HG02884 (cell line): ENCODE measurements at regions not wholly inside any gene's neighbourhood (a gene's known extent, or its start where the extent isn't known, plus 50 kb on each side); places are given as distances from the start of the nearest gene placed in this dataset.
A peak's percentile ranks its signal among the peaks of the same experiment; 100 is the strongest.

Experiments used
- ATAC-seq: cut with Tn5 transposase; IDR thresholded peaks from one replicate; pipeline ENCODE4 v1.9.1; 2021; ENCODE audit warnings: mild to moderate bottlenecking, moderate library complexity; ENCODE audit not compliant: unreplicated experiment

DNA sequence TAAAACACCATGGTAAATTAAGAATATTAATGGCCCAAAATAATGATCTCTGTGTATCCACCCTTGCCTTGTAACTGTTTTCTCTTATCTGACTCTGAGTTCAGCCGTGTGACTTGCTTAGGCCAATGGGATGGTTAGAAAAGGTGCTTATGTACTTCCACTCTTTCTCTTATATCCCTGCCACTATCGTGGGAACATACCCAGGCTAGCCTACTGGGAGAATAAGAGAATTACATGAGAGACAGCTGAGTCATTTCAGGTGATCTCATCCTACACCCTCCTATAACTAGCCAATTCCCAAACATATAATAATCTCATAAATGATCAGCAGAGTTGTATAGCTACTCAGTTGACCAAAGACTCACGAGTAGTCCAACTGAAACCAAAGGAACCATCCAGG, 98.3 kb upstream of the ABI3BP start:
- ATAC-seq, result no peak

DNA sequence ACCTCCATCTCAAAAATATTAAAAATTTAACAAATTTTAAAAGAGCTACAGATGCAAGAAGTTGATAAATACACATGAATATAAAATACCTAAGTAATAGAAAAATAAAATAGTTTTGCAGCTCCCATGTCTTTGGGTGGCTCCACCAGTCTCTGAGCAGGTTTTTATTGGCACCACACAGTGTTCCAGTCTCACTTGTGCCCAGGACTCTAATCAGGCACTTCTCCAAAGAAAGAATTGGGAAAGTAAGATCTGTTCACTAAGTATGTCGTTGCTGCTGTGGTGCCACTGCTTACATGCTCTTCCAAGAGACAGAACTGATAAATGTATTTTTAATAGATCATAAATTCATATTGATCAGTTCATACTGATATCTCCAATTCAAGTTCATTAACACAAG, 92.5 kb upstream of the ABI3BP start:
- no peak for ATAC-seq

DNA sequence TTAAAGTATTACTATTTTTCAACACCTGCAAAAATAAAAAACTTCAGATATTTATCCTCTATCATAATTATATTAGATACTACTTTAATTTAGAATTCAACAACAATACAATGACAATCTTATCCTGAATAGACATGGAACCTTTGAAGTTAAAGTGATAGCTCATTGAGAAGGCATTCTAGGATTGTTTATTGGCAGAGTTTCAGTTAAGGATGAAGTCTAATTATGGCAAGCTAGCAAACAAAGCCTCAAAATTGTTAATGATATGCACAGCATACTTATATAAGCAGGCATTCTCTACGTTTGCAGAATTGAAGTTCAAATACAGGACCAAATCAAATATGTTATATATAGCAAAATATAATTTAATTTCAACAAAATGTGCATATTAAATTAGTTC, 91.2 kb upstream of the ABI3BP start:
- ATAC-seq, result no peak

DNA sequence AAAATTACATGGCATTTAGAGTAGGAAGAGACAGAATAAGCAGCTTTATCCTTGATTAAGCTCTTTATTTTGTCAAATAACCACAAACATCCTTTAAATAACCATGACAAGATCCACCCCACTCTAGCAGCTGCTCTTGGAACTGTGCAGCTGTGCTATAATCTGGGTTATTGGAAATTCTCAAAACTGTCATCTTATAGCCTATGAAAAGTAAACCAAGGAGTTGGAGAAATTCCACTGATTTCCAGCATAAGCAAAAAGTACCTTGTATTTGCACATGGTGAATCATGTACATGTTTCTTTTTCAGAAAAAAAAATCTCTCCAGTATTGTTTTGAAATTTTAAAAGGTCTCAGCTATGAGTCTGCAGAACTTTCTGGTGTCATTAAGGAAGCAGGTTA, 88.8 kb upstream of the ABI3BP start:
- no peak for ATAC-seq

DNA sequence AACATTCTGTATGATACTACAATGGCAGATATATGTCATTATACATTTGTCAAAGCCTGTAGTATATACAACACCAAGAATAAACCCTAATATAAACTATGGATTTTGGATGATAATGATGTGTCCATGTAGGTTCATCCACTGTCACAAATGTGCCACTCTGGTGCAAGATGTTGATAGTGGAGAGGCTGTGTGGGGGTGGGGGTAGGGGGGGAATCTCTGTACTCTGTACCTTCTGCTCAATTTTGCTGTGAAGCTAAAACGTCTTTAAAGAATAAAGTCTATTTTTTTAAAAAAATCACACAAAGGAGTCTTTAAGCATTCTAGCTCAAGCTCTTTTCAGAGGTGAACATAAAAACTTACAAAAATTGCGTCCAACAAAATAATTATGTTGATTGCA, 88.2 kb upstream of the ABI3BP start:
- ATAC-seq, result no peak

DNA sequence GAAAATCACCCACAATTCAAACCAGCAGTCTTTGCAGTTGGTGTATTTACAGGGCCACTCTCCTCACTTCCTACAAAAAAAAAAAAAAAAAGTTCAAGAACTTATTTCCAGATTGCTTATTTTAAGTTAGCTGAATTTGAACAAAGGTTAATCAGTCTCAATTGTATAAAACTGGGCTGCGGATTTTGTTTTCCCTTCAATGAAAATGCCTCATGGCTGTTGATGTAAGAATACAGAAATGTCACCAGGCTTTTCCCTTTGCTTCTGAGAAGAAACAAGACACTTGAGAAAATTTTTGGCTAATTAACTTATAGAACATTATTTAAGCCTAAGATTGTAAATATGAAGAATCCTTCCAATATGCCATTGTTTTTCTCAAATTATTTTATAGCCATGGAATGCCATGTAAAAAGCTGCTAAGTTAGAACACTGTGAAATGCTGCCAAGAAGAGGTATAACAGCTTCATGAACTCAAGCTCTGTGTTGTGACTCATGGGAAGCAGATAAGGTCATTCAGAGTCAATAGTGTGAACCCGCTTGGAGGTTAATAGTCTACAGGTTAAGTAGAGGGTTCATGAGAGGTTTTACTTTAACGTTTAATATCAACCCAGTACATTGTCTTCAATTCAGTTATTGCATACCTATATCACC, 84.3 kb upstream of the ABI3BP start:
- ATAC-seq, result no peak

DNA sequence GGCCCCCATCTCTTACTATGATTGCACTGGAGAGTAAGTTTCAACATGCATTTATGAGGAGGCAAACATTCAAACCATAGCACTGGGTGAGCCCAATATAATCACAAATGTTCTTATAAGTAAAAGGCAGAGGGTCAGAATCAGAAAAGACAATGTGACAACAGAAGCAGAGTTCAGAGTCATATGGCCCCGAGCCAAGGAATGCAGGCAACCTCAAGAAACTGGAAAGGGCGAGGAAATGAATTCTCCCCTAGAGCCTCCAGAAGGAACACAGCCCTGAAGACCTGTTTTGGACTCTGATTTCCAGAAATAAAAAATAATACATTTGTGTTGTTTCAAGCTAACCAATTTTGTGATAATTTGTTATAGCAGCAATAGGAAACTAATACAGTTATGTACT, 81.3 kb upstream of the ABI3BP start:
- ATAC-seq, result no peak

DNA sequence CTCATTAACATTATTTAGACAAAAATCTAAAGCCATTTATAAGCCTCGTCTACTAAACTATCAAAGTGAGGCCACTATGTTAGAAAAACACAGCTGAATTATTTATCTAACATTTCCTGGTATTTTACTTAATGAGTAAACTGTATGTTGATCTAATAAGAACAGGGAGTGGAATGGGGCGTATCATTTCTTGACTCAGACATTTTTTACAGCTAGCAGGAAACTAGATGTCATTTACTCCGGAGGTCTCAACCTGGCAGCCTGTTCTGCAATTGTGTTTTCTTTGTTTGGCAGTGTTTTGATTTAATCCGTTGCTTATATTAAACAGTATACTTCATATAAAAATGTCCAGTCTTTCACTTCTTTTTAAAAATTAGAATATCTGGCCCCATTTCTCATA, 79.1 kb upstream of the ABI3BP start:
- no peak for ATAC-seq

DNA sequence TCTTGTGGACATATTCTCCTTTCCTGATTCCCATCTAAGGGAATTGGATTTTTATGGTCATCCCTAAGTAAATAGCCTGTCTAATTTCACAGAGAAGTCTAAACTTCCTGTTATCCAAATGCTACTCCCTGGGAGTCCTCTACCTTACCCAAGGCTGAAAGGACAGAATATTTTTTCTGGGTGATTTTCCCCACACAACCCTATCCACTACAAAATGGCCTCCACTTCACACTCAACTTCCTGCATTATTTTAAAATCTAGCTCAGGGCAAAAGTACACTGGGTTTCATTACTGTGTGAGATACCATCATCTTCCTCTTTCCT, 77.5 kb upstream of the ABI3BP start:
- ATAC-seq, result no peak

DNA sequence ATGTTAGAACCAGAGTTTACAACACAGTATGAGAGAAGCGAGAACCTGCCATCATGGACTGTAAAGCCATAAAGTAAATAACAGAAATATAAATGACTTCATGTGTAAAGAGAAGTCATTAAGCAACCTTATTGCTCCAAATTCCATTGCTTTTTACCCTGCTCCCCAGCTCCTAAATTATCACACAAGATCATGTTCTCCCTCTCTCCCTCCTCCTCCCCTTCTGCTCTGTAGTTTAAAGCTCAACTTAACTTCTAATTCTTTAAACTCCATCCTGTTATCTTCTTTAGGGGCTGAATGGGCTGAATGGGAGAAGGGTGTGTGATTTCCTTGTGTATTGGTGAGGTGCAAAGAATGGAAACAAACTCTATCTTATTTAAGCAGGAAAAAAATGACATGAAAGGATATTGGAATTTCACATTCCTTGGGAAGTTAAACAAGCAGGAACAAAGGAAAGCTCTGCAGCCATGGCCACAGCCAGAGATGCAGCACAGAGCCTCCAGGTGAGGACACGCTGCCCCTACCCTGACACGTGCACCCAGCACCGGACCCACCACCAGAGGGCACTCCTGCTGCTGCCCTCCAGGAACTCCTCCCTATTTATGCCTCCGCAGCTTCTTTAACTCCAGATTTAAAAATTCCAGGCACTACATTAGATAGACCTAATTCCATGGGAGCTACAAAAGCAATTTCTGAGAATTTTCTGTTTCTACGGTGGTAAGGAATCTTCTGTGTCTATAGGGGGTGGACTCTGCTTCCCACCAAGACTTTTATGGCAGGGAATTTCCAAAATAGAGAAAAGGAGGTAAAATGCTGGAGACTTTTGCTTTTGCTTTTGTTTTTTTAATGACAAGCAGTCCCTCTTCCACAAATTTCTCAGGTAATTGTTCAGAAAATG, 76.9 kb upstream of the ABI3BP start:
- ATAC-seq, result peak; percentile 76

DNA sequence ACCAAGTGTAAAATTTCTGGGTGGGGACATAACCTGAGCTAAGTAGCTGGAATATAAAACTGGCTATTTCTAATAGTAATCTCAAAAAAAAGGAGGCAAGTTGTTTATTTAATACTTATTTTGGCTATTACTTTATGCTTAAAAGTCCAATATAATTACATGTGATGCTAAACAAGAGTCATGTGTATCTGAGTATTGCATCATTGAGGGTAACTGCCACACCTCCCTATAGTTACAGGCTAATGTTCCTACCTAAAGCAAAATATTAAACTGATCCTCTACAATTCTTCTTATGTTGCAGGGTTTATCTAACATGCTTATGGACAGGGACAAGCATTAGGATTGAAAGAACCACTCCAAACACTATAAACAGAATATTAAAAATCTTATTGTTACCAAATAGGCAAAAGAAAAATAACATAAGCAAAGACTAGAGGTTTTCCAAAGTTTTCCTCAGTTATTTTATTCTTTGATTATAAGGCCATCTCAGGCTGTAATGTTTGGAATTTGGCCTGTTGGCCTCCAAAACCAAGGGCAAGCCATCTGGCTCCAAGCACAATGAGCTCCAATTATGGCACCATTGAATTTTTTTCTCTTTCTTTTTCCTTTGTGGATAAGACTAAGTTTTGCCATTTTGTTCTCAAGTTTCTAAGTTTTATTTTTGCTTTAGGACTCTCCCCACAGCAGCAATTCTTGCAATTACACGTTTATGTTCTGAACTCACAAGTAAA, 75.8 kb upstream of the ABI3BP start:
- no peak for ATAC-seq

DNA sequence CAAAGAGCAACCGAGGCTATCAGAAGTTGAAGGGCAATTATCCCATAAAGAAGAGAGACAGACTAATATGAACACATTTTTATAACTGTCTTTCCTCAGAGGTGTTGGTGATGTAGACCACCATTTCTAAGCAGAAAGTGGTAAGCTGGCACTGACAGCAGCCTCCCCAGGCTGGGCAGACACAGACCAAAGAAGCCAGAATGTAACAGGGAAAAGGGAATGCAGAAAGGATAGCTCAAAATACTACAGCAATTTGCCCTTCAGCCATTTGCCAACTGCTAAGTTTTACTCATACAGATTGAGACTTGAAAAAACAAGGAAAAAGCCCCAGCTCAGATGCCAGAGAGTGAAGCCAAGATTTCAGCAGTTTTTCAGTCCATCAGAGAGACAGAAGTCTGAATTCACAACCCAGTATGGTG, 73.5 kb upstream of the ABI3BP start:
- no peak for ATAC-seq

DNA sequence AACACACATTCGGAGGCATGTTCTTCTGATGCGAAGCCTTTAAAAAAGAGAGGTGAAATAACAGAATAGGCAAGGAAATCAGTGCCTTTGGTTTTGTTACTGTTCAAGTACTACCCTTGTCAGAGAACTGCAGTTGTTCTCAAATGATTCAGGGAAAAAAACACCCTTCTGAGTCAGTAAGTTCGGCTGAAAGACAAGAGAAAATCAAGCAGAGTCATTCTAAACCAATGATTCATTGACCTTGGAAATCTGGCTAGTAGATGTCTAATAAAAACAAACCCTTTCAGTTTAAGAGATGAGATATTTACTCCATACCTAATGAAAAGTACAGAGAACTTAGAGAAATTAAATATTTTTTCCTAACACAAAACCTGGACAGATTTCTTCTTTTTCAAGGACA, 72.7 kb upstream of the ABI3BP start:
- no peak for ATAC-seq

DNA sequence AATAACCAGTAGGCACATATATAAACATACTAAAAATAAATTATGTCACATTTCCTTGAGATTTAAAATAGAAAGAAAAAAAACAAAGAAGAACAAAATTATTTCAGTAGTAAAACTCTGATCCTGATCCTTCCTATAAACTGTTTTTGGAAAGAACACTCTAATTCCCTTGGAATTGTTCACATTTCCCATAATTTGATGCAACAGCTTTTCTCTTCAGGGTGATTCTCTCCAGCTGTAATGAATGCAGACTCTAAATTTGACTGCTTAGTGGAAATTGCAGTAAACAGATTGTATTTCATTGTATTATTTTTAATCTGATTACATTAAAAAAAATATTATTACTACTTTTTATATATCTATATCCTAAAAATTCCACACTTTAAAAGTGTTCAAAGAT, 70.2 kb upstream of the ABI3BP start:
- no peak for ATAC-seq

DNA sequence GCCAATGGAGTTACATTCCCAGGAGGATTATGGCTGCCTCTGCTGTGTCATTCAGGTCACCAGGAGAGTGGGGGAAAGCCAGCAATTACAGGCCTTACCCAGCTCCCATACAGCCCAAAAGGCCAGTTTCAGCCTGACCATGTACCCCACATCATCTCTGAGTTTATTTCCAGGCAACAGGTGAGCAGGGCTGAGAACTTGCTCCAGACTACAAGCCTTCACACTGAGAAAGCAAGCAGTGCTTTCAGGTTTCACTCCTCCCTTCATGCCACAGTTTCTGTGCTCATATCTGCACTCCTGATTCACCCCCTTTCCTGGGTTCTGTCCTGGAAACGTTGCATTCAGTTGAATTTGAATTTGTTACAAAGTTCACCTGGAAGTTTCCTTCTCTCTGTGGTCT, 68.1 kb upstream of the ABI3BP start:
- ATAC-seq, result no peak

DNA sequence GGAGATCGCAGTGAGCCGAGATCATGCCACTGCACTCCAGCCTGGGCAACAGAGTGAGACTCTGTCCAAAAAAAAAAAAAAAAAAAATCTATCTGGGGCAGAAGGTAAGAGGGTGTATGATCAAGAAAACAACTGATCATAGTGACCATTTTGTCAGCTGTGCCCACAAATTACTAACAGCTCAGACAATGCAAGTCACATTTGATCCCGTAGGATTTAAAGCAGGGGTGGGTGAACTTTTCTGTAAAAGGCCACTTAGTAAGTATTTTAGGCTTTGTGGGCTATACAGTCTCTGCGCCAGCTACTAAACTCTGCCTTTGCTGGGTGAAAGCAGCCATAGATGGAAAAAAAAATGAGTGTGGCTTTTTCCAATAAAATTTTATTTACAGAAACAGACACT, 57.6 kb upstream of the ABI3BP start:
- no peak for ATAC-seq

DNA sequence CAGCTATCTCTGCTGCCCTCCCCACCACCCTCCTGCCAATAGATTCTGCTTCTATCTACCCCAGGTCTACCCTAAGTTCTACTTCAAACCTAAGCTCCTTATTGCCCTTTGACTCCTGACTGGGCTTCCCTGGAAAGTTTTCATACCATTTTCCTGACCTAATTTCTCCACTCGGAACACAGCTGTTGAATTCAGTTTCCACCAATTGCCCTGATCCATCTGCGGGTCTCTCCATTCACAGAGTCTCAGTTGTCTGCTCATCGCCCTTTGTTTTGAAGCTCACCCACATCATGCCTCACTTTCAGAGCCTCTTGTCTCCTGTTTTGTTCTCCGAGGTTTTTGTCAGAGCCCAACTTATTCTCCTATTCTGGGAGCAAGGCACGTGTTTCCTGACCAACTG, 56.8 kb upstream of the ABI3BP start:
- ATAC-seq, result no peak

DNA sequence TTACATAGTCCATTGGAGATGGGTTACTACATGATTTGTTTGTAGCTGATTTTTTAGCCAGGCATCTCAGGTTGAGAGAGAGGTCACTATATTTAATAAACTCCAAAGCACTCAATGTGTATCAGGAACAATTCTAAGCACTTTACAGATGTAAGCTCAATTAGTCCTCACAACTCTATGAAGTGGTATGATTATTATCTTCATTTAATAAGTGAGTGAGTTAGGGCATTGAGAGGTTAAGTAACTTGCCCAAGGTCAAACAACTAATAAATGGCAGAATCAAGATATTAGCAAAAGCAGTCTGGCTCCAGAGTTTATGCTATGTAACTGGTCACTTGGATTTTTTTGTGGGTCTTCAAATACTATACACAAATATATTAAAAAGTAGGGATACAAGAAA, 56.3 kb upstream of the ABI3BP start:
- ATAC-seq, result no peak

DNA sequence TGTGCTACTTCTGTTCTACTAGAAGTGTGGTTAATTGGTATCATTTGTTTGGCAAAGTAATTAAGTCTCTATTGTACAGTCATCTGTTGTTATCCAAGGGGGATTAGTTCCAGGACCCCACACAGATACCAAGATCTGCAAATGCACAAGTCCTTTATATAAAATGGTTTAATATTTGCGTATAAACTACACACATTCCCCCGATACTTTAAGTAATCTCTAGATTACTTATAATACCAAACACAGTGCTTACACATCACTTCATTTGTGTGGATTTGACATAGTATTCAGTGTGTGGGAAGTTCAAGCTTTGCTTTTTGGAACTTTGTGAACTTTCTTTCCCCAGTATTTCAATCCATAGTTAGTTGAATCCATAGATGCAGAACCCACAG, 50.5 kb upstream of the ABI3BP start:
- ATAC-seq, result no peak

DNA sequence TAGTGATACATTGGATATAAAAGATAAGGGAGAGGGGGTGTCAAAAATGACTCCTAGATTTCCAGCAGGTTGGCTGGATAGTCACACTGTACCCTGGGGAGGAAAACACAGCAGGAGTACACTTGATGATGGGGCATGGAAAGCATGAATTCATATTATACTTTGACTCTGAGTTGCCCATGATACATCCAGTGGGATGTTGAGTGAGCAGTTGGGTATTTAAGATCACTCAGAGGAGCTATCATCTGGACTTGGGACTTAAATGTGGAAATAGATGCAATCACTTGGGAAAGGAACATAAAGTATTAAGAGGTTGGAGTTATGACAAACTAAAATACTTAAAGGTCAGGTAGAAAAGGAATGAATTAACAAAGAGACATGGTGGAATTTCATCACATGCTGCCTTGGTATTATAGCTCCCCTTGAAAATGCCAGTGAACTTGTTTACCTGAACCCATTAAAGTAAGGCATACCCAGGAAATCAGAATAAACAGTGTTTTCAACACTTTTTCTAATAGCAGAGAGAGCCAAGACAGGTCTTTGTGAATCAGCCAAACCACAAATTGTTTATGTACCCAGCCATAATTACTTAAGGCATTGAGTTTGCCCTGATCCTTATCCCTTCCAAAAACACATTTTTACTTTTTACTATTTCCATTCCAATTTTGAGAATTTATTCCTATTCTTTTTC, 49.9 kb upstream of the ABI3BP start:
- no peak for ATAC-seq
